Loucy (cell line): ENCODE measurements at regions not wholly inside any gene's neighbourhood (a gene's known extent, or its start where the extent isn't known, plus 50 kb on each side); places are given as distances from the start of the nearest gene placed in this dataset.

Source experiments
- EZH2phosphoT487 ChIP-seq: fragments of 200-600 bp; IDR thresholded peaks from 2 replicates; pipeline ENCODE4 v1.6.1; 2018; ENCODE audit warnings: antibody characterized with exemption, mild to moderate bottlenecking, moderate library complexity, borderline replicate concordance
- TF ChIP-seq, protein P1 (sequence below): fragments of 200-600 bp; sonication (generic); conservative IDR thresholded peaks from 2 replicates; pipeline ENCODE4 v1.5.1; 2014; ENCODE audit warnings: mild to moderate bottlenecking, antibody characterized with exemption, low read length

DNA sequence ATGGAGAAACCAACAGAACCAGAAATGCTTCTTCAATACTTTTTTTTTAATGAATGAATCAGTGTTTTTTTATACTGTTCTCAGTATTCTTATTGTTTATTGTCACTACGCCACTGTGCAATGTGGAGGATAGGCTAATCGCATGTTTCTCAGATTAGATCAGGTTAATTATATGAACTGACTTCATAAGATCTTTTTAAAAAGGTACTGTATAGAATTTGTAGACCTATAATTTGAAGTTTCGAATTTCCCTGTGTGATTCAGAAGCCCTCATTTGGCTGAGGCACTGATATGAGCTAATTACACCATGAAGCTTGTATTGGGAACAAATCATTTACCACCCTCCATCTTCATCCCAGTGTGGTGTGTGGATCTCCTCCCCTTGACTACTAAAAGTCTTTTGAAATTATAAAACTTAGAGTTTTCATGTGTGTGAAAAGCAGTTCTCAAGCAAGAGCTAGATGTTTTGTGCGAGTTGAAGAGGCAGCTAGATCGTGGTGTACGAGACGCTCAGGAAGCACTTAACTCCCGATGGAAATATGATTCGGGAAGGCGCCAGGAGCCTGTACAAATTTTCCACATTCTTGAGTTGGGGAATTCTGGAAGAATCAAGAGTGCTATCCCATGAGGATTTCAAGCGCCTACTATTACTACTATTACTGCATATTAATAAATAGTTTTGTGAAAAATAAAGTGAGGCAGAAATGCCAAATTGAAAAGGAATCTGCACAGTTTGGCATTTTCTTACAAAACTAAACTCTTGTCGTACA lies 52.1 kb upstream of the KCNE2 start:
- TF ChIP-seq, protein P1, sequence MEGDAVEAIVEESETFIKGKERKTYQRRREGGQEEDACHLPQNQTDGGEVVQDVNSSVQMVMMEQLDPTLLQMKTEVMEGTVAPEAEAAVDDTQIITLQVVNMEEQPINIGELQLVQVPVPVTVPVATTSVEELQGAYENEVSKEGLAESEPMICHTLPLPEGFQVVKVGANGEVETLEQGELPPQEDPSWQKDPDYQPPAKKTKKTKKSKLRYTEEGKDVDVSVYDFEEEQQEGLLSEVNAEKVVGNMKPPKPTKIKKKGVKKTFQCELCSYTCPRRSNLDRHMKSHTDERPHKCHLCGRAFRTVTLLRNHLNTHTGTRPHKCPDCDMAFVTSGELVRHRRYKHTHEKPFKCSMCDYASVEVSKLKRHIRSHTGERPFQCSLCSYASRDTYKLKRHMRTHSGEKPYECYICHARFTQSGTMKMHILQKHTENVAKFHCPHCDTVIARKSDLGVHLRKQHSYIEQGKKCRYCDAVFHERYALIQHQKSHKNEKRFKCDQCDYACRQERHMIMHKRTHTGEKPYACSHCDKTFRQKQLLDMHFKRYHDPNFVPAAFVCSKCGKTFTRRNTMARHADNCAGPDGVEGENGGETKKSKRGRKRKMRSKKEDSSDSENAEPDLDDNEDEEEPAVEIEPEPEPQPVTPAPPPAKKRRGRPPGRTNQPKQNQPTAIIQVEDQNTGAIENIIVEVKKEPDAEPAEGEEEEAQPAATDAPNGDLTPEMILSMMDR: no peak
- TF ChIP-seq EZH2phosphoT487: no peak
